Stimulated activated CD4-positive, alpha-beta T cell treated with anti-CD3 and anti-CD28 coated beads, Interleukin-4, amount 100 ng/mL, for 48 hours (primary cell): ENCODE measurements at regions not wholly inside any gene's neighbourhood (a gene's known extent, or its start where the extent isn't known, plus 50 kb on each side); places are given as distances from the start of the nearest gene placed in this dataset.
"Not testable (repeated sequence)": the region's sequence is repeated elsewhere in the genome, so short reads cannot be mapped to it uniquely, and the experiment has no call there.

Experiments
- DNase-seq, 2 donors: peaks; one replicate each; pipeline ENCODE4 v3.0.0-alpha.2; 2020; ENCODE audit warnings: low read depth in 2 of 2

DNA sequence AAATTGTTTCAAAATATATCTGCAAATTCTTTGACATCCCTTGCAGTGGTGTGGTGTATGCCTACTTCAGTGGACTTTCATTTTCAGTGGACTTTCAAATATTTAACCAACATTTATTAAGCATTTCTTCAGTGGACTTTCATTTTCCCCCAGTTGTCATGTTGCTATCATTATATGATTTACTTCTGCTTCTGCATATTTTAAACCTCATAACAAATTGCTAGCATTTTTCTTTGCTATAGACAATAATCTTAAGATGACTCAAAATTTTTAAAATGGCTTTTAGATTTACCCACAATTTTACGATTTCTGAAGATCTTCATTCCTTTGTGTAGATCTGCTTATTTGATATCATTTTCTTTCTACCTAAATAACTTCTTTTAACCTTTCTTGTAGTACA, 592.7 kb upstream of the SLC35B3 start:
- DNase-seq: no peak

DNA sequence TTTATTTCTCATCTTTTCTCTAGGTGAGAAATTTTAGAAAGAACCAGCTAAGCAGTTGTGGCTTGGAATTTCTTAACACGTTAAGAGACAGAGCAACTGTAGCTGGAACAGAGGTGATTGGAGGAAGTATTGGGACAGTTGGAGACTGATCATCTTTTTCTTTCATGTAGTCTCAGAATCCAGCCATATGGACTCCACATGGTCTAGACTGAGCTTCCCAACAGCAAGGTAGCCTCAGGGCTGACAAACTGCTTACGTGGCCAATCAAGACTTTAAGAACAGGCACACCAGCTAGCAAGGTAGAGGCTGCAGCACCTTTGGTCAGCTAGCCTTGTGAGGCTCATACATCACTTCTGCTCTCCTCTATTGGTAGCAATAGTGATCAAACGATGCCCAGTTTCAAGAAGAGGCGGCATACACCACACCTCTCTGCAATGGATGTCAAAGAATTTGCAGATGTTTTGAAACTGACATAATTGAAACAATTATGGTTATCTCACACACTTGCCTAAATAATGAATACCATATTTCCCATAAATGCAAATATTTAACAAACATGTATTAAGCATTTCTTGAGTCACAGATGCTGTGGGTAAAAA, 590.5 kb upstream of the SLC35B3 start:
- no peak for DNase-seq

DNA sequence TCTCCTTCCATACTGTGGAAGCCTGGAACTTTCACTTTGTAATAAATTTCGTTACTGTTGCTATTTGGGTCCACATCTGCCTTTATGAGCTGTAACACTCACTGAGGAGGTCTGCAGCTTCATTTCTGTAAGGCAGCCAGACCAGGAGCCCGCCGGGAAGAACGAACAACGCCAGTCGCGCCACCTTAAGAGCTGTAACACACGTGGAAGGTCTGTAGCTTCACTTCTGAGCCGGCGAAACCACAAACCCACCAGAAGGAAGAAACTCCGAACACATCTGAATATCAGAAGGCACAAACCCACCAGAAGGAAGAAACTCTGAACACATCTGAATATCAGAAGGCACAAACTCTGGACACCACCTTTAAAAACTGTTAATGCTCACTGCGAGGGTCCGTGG, 589.9 kb upstream of the SLC35B3 start:
- no peak for DNase-seq

- not testable (repeated sequence) for DNase-seq
These were observed 588.9 kb upstream of the SLC35B3 start for GRCh38 chr6:9024246-9024645.

DNA sequence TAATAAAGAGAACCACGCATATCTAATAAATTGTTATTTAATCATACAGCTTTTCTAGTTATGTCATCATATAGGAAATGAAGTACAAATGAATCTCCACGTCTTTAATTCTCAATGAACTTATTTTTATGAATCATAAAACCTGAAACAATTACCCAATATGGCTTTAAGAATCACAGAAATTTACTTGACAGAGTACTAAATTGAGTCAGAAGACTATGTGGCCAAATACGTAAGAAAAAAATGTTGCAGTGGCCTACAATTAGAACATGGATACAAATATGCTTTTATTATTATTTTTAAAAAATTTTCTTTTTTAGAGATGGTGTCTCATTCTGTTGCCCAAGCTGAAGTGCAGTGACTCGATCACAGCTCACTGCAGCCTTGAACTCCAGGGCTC, 584.7 kb upstream of the SLC35B3 start:
- no peak for DNase-seq

GRCh38 chr6:9009931-9010330, 574.6 kb upstream of the SLC35B3 start:
- DNase-seq: no peak

- no peak for DNase-seq
These were observed 571.7 kb upstream of the SLC35B3 start for GRCh38 chr6:9007027-9007426.

DNA sequence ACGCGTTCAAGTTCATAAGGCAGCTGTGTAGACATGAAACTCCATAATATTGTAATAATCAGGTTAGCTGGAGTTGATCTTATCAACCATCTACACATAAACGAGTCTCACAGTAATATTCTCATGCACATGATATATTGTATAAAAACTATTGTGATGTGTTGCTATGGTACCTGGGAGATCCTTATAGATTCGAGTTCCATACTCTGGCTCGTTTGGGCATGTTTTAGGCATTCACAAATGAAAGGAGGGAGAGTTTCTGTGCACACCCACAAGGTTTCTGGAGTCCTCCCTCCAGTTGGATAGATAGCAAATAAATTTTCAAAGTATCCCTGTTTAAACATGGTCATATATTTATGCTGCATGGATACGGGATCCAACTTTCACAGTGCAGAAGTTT, 567.5 kb upstream of the SLC35B3 start:
- DNase-seq: no peak

DNA sequence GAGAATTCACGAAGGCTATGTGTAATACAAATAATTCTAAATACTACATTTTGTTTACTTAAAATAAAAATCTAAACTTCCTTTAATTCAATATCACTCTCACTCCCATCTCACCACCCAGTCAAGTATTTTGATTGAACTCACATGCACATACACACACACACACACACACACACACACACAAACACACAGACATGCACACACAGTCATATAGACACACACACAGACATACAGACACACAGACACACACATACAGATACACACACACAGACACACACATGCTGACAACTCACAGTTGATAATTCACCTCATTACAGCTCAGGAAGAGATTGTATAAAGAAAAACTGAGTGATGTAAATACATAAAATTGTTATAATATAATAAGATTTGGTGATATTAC, 559.8 kb upstream of the SLC35B3 start:
- no peak for DNase-seq

DNA sequence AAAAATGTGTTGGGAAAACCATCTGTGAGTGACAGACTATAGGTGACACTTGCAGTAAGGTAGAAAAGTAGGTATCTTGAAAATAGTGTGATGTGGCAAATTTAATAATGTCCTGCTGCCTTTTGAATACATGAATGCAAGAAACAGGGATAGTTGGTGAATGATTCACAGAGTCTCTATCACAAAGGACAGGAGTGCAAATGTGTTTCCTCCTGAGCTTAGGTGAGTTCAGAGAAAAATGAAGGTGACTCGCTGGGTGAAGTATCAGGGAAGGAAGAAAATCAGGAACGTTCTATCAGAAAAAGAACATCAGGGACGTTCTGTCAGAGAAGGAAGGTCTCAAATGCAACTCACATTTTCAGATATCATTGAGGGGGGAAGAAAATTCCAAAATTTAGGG, 557.8 kb upstream of the SLC35B3 start:
- no peak for DNase-seq

- DNase-seq: no peak
These were observed 556.5 kb upstream of the SLC35B3 start for GRCh38 chr6:8991844-8992243.

- DNase-seq: no peak
These were observed 554.7 kb upstream of the SLC35B3 start for GRCh38 chr6:8990075-8990474.

GRCh38 chr6:8983202-8983688, 547.9 kb upstream of the SLC35B3 start:
- peak; percentile 17 to 50 for DNase-seq

DNA sequence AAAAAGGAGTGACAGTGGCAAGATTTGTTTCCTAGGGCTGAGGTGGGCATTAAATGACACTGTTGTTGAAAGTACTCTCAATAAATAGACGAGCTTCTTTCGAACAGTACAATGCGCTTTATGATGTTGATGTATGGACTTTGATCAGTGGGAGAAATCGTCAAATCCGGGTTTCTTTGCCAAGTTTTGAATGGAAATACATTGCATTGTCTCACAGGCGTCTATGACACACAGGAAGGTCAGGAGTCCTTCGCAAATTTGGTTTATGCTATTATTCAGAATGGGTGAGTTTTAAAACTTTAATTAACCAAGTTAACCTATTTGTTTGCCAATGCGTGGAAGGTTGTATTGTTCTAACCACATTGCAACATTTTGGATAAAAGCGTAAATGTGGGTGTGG, 547.3 kb upstream of the SLC35B3 start:
- no peak for DNase-seq

DNA sequence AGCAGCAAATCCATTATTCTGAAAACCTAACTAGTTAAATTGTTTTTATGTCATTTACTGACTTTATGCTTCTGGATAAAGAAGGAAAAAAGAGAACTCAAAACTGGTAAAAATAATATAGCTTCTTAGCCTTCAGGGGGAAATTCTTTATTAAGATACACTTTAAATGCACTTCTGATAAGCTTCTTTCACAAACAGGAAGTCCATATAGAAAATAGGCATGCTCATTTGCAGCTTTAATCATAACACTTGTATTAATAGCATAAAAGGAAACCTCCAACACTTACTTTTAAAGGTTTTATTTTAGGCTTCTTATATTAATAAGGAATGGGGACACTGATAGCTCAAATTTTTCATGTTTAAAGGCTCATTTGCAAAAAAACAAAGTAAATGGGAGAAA, 538.0 kb upstream of the SLC35B3 start:
- no peak for DNase-seq

DNA sequence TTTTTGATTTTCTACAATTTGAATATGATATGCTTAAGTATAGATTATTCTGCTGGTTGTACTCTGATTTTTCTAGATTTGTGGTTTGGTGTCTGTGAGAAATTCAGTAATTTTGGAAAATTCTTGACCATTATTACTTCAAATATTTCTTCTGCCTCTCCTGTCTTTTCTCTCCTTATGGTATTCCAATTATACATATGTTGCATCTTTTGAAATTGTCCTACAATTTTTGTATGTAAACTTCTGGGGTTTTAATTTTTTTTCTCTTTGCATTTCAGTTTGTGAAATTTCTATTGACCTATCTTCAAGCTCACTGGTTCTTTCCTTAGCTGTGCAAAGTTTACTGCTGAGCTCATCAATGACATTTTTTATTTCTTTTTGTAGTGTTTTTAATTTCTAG, 534.4 kb upstream of the SLC35B3 start:
- no peak for DNase-seq

GRCh38 chr6:8958894-8959511, 523.7 kb upstream of the SLC35B3 start:
- no peak for DNase-seq

DNA sequence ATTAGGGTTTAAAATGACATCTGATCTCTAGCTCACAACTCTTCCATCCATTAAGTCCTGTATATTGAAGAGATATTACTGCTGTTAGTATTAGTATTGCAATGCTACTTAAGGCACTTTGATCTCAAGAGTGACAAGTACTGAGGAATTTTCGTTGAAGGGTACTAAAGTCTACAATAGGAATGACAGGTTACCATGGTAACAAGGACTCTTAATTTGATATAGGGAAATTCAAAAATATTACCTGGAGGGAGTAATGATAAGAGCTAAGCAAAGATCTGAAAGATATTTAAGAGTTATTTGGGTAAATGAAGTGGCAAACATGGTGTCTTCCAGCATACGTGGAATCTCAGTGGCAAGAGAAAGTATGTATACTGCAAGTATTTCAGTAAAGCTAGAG, 518.0 kb upstream of the SLC35B3 start:
- no peak for DNase-seq

DNA sequence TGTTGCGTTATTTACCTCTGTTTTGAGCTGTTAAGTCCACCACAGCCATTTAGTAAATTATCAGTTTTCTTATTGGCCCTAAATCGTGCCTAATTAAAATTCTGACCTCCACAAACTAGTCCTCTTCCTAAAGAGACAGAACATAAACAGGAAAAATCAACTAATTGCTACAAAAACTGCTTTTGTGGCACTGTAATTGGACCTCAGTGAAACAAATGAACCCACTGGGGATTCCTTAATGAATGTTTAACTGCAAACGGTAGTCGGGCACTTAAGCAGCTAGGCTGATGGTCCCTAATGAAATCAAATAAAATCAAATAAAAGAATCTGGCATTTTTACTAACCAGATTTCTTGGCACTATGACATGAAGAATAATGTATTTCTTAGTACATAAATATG, 513.4 kb upstream of the SLC35B3 start:
- DNase-seq: no peak

GRCh38 chr6:8947900-8948299, 512.6 kb upstream of the SLC35B3 start:
- DNase-seq: no peak

DNA sequence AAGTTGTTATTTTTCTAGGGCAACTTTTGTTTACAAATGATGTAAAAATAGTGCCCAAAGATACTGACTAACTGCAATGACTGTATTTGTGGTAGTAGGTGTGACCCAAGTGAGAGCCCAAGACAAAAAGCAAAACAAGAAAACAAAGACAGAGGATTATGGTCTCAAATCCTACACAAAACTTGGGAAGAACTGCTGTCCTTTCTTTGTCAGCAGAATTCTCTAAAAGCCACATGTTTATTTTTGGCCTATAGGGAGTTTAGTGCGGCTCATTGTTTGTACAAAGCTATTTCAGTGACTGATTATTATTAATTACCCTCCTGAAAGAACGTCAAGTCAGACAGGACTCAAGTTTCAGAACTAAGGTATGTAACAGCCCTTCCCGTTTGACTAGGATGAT, 509.2 kb upstream of the SLC35B3 start:
- no peak for DNase-seq

DNA sequence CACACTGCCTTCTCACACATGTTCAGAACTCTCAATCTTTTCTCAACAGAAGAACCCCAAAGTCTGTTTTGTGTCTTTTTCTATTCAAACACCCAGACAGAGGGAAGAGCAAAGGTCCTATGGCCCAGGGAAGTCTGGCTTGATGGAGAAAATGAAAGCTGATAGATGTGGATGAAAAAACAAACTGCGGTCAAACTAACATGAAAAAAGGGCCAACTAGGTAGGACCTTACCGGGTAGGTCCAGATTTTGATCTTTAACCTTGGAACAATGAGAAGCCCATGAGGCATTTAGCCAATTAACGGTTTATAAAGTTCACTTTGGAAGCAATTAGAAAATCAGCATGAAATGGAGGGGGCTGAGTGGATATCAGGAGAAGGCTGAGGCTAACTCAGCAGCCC, 507.7 kb upstream of the SLC35B3 start:
- DNase-seq: no peak

DNA sequence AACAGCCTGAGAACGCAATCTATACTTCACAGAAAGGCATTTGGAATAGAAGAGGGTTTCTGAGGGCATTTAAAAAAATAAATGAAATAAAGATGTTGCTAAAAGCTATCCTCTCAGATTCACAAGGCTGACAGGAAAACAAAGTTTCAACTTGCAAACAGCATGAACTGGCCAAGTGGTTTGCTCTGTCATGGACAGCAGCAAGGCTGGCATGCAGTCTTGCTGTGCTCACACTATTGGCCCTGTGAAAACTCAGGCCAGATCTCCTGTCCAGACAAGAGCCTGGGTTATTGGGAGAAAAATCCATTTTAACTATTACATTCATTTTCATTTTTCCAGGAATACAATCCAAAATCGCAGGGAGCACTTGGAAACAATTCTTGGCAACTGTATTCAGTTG, 506.2 kb upstream of the SLC35B3 start:
- DNase-seq: no peak

DNA sequence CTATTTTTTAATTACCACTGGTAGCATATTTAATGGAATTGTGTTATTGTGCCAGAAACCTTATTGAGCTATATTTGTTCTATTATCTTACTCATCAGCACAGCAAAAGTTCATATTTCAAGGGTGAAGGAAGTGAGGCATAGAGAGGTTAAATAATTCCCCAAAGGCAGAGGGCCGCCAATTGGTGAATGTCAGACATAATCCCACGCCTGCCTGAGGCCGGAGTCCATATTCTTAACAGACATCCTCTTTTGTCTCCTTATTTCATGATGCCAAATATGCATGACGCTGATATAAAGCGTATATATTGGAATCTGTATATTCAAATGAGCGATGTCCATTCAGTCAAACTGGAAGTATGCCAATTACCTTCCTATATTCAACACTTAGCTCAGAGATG, 505.0 kb upstream of the SLC35B3 start:
- no peak for DNase-seq
